OCI-LY1 (cell line): ENCODE measurements at regions not wholly inside any gene's neighbourhood (a gene's known extent, or its start where the extent isn't known, plus 50 kb on each side); places are given as distances from the start of the nearest gene placed in this dataset.
"Not testable (repeated sequence)": the region's sequence is repeated elsewhere in the genome, so short reads cannot be mapped to it uniquely, and the experiment has no call there.

Source experiments
- CTCF ChIP-seq: fragments of 200-600 bp; sonication (generic), shearing (Covaris generic); IDR thresholded peaks from 2 replicates; pipeline ENCODE4 v1.5.1; 2017; ENCODE audit warnings: mild to moderate bottlenecking, antibody characterized with exemption, low read length, moderate library complexity, mixed read lengths
- EZH2 ChIP-seq: fragments of 200-600 bp; sonication (generic), shearing (Covaris generic); IDR thresholded peaks from 2 replicates; pipeline ENCODE4 v1.8.0; 2017; ENCODE audit warnings: borderline replicate concordance, mixed run types, mild to moderate bottlenecking, antibody characterized with exemption, low read length, moderate library complexity, mixed read lengths

GRCh38 chr14:105896961-105897724, 370.8 kb downstream of the TMEM121 start:
- TF ChIP-seq CTCF, EZH2: not testable (repeated sequence)
